Endothelial cell of umbilical vein (primary cell): ENCODE measurements at regions not wholly inside any gene's neighbourhood (a gene's known extent, or its start where the extent isn't known, plus 50 kb on each side); places are given as distances from the start of the nearest gene placed in this dataset.

Experiments
- BruUV-seq: library from RNA; stranded (reverse); fragments of 400-500 nt; replicated peaks from 2 replicates; lab custom pipeline; 2021; lab: Mats Ljungman, UMichigan
- CTCF ChIA-PET: fragments of 300-600, 350-600 bp; sonication (Branson Sonifier 250); formaldehyde crosslinking; loops from one replicate; lab custom pipeline; 2021; ENCODE audit warnings: antibody characterized with exemption, inconsistent platforms; lab: Charles Lee
- POLR2A ChIA-PET: fragments of 300-600, 350-600 bp; sonication (Branson Sonifier 250); formaldehyde crosslinking; loops from one replicate; lab custom pipeline; 2021; ENCODE audit warnings: antibody characterized with exemption, inconsistent platforms; lab: Charles Lee
- DNase-seq: peaks from one replicate; pipeline ENCODE4 v3.0.0-alpha.2; 2011; ENCODE audit warnings: low read depth, low spot score
- FAIRE-seq: peaks from 2 replicates; lab custom pipeline; 2011; peaks lifted over from hg19 to GRCh38; lab: Jason Lieb, UNC
- H2AFZ ChIP-seq: 2 replicates; pipeline ENCODE4 v1.6.0; 2012; ENCODE audit warnings: low read depth, low read length, control low read depth, inconsistent platforms
- H3K27ac ChIP-seq: 2 replicates; pipeline ENCODE4 v1.5.1; 2011; ENCODE audit warnings: low read depth, mild to moderate bottlenecking, control low read depth, low read length, moderate library complexity; ENCODE audit not compliant: insufficient read depth
- H3K27me3 ChIP-seq, 2 experiments: 2 replicates each; pipeline versions ENCODE4 v1.6.0 to v1.6.1; 2011; ENCODE audit warnings: low read length in 2 of 2, mixed read lengths in 1 of 2; ENCODE audit not compliant: control insufficient read depth in 2 of 2, insufficient read depth in 2 of 2
- H3K36me3 ChIP-seq, 2 experiments: 2 replicates in 1 of 2; 3 replicates in 1 of 2; pipeline ENCODE4 v1.5.1; 2011; ENCODE audit warnings: low read length in 2 of 2, mild to moderate bottlenecking in 1 of 2, moderate library complexity in 1 of 2; ENCODE audit not compliant: control insufficient read depth in 2 of 2, insufficient read depth in 2 of 2; ENCODE audit errors: extremely low read depth in 1 of 2
- H3K4me1 ChIP-seq: 3 replicates; pipeline ENCODE4 v1.5.1; 2011; ENCODE audit warnings: mild to moderate bottlenecking, low read length; ENCODE audit not compliant: control insufficient read depth, insufficient read depth; ENCODE audit errors: extremely low read depth
- H3K4me2 ChIP-seq: 2 replicates; pipeline ENCODE4 v1.6.1; 2011; ENCODE audit warnings: low read length, control low read depth, mixed read lengths; ENCODE audit not compliant: insufficient read depth
- H3K4me3 ChIP-seq, 3 experiments: fragments of 200-600 bp in 1 of 3; sonication (generic), shearing (Covaris generic) in 1 of 3; replicated peaks in 1 of 3; 2 replicates each; pipeline ENCODE4 v1.5.1; 2011 to 2016; ENCODE audit warnings: control low read depth in 3 of 3, low read length in 3 of 3, mild to moderate bottlenecking in 2 of 3, inconsistent platforms in 1 of 3, low read depth in 1 of 3, moderate library complexity in 1 of 3; ENCODE audit not compliant: insufficient read depth in 1 of 3
- H3K79me2 ChIP-seq: 2 replicates; pipeline ENCODE4 v1.6.0; 2012; ENCODE audit warnings: low read length, inconsistent platforms; ENCODE audit not compliant: control insufficient read depth, insufficient read depth
- H3K9ac ChIP-seq: replicated peaks from 2 replicates; pipeline ENCODE3; 2011; ENCODE audit warnings: low read length, control low read depth; ENCODE audit not compliant: insufficient read depth; ENCODE audit errors: extremely low read depth
- H3K9me1 ChIP-seq: replicated peaks from 3 replicates; pipeline ENCODE4 v1.6.0; 2011; ENCODE audit warnings: mild to moderate bottlenecking, low read length; ENCODE audit not compliant: control insufficient read depth, insufficient read depth; ENCODE audit errors: extremely low read depth
- H3K9me3 ChIP-seq: replicated peaks from 2 replicates; pipeline ENCODE4 v1.5.1; 2012; ENCODE audit warnings: low read length, inconsistent platforms; ENCODE audit not compliant: control insufficient read depth, insufficient read depth
- H4K20me1 ChIP-seq: replicated peaks from 2 replicates; pipeline ENCODE3; 2011; ENCODE audit warnings: mild to moderate bottlenecking, low read length; ENCODE audit not compliant: control insufficient read depth, insufficient read depth; ENCODE audit errors: extremely low read depth
- CTCF ChIP-seq, 2 donors: IDR thresholded peaks; 1 replicate in 1 of 2; 2 replicates in 1 of 2; pipeline ENCODE4 v1.5.1; 2011; ENCODE audit warnings: low read length in 2 of 2, mild to moderate bottlenecking in 2 of 2, moderate library complexity in 2 of 2, control low read depth in 1 of 2, inconsistent platforms in 1 of 2, low read depth in 1 of 2; ENCODE audit not compliant: insufficient read depth in 1 of 2; ENCODE audit errors: extremely low read depth in 1 of 2
- EZH2 ChIP-seq: IDR thresholded peaks from 2 replicates; pipeline ENCODE4 v1.6.1; 2012; ENCODE audit warnings: borderline replicate concordance, low read depth, mild to moderate bottlenecking, moderate library complexity, low read length, inconsistent platforms; ENCODE audit not compliant: severe bottlenecking
- FOS ChIP-seq: IDR thresholded peaks from 2 replicates; pipeline ENCODE4 v1.6.1; 2011; ENCODE audit warnings: mild to moderate bottlenecking, low read length, moderate library complexity, borderline replicate concordance; ENCODE audit not compliant: insufficient read depth
- GATA2 ChIP-seq: IDR thresholded peaks from 2 replicates; pipeline ENCODE4 v1.7.0; 2011; ENCODE audit warnings: low read depth, mild to moderate bottlenecking, moderate library complexity, mixed read lengths, low read length; ENCODE audit not compliant: insufficient read length, insufficient read depth
- JUN ChIP-seq: IDR thresholded peaks from 2 replicates; pipeline ENCODE4 v1.6.1; 2011; ENCODE audit warnings: borderline replicate concordance, low read depth; ENCODE audit not compliant: insufficient read length, insufficient read depth
- MAX ChIP-seq: IDR thresholded peaks from 2 replicates; pipeline ENCODE4 v1.6.1; 2011; ENCODE audit not compliant: insufficient read depth, insufficient read length
- MYC ChIP-seq: IDR thresholded peaks from one replicate; pipeline ENCODE4 v1.6.1; 2011; ENCODE audit warnings: mild to moderate bottlenecking, low read depth, low read length
- POLR2A ChIP-seq: IDR thresholded peaks from 2 replicates; pipeline ENCODE4 v1.6.1; 2012; ENCODE audit warnings: low read depth, mild to moderate bottlenecking, control low read depth, low read length
- POLR2AphosphoS5 ChIP-seq: IDR thresholded peaks from 2 replicates; pipeline ENCODE4 v1.6.1; 2012; ENCODE audit warnings: low read depth, mild to moderate bottlenecking, control low read depth, low read length, moderate library complexity; ENCODE audit not compliant: insufficient read depth
- dilution Hi-C: fragments of 300-500 bp; cut with MboI; formaldehyde crosslinking; loops from one replicate; pipeline ENCODE4 v1.15.0; 2019; ENCODE audit warnings: low sequenced_read_pairs; ENCODE audit not compliant: extremely low pct_ligation_motif_present
- intact Hi-C: fragments of 100-400 bp; cut with micrococcal nuclease; formaldehyde crosslinking; loops from one replicate; pipeline ENCODE4 v1.10.0; 2022

- no peaks in the 10 kb centered on the region for H3K9me3 ChIP-seq
- DNase-seq = no peak
- no peak overlapping the region for H2AFZ ChIP-seq
- H3K4me1 ChIP-seq = no peaks in the 10 kb centered on the region
- H4K20me1 ChIP-seq = no peaks in the 10 kb centered on the region
- no peak overlapping the region for H3K4me2 ChIP-seq
- no peaks in the 10 kb centered on the region for H3K79me2 ChIP-seq
- no peak overlapping the region for H3K27ac ChIP-seq
- intact Hi-C loops (no loop called here), dilution Hi-C loops (no loop called here)
- H3K36me3 ChIP-seq = no peaks in the 10 kb centered on the region
- TF ChIP-seq POLR2AphosphoS5 (no peak), JUN (no peak), FOS (no peak), MAX (no peak), POLR2A (no peak), CTCF (IDR thresholded peaks at IDR 0.05; ENCODE audit: extremely low read depth in 1 of 2, insufficient read depth in 1 of 2, low read depth in 1 of 2, low read length in 2 of 2) (no peak), GATA2 (no peak), EZH2 (no peak), MYC (no peak)
- no peak overlapping the region for H3K4me3 ChIP-seq
- H3K27me3 ChIP-seq = no peaks in the 10 kb centered on the region
- no peak overlapping the region for H3K9ac ChIP-seq
- BruUV-seq = no TSS peak
- ChIA-PET CTCF (no interaction called here), POLR2A (no interaction called here)
- H3K9me1 ChIP-seq = no peaks in the 10 kb centered on the region
- no peak for FAIRE-seq
These were observed 331.1 kb upstream of the DEPDC1 start for GRCh38 chr1:68828013-68828412.
